Panc1 (cell line): ENCODE measurements at regions not wholly inside any gene's neighbourhood (a gene's known extent, or its start where the extent isn't known, plus 50 kb on each side); places are given as distances from the start of the nearest gene placed in this dataset.

Experiments used
- ATAC-seq: fragments of 200-7000 bp; cut with Tn5 transposase; 2 replicates; pipeline ENCODE4 v1.9.1; 2020; ENCODE audit warnings: mild to moderate bottlenecking, moderate library complexity
- BruUV-seq: library from RNA; stranded (reverse); fragments of 400-500 nt; replicated peaks from 2 replicates; lab custom pipeline; 2021; lab: Mats Ljungman, UMichigan
- CTCF ChIA-PET: fragments of 300-600 bp; sonication (Branson Sonifier 250); formaldehyde crosslinking; loops from one replicate; lab custom pipeline; 2022; ENCODE audit warnings: antibody characterized with exemption; lab: Charles Lee
- POLR2A ChIA-PET: fragments of 300-600 bp; sonication (Branson Sonifier 250); formaldehyde crosslinking; loops from one replicate; lab custom pipeline; 2022; ENCODE audit warnings: antibody characterized with exemption; lab: Charles Lee
- DNase-seq: peaks from one replicate; pipeline ENCODE4 v3.0.0-alpha.2; 2010; ENCODE audit warnings: low read depth, low spot score
- H3K27ac ChIP-seq: 2 replicates; pipeline ENCODE4 v1.5.1; 2011; ENCODE audit warnings: mild to moderate bottlenecking, low read length, inconsistent platforms
- H3K27me3 ChIP-seq: fragments of 200-500 bp; sonication (Bioruptor generic); 2 replicates; pipeline ENCODE4 v1.6.0; 2014; ENCODE audit warnings: low read length, inconsistent platforms; ENCODE audit not compliant: control insufficient read depth, insufficient read depth
- H3K36me3 ChIP-seq: fragments of 200-500 bp; sonication (Bioruptor generic); 2 replicates; pipeline ENCODE4 v1.5.1; 2014; ENCODE audit warnings: inconsistent platforms, mild to moderate bottlenecking, low read length, moderate library complexity; ENCODE audit not compliant: control insufficient read depth, insufficient read depth
- H3K4me1 ChIP-seq: 2 replicates; pipeline ENCODE4 v1.5.1; 2011; ENCODE audit warnings: inconsistent platforms, mild to moderate bottlenecking, low read length, moderate library complexity; ENCODE audit not compliant: control insufficient read depth, insufficient read depth
- H3K4me3 ChIP-seq, 2 experiments: 2 replicates each; pipeline ENCODE4 v1.5.1; 2011 to 2012; ENCODE audit warnings: low read depth in 2 of 2, low read length in 2 of 2, mild to moderate bottlenecking in 2 of 2, inconsistent platforms in 1 of 2, moderate library complexity in 1 of 2
- H3K9me3 ChIP-seq: fragments of 200-500 bp; sonication (Bioruptor generic); 2 replicates; pipeline ENCODE4 v1.5.1; 2014; ENCODE audit warnings: low read depth, mild to moderate bottlenecking, inconsistent platforms, low read length, moderate library complexity; ENCODE audit not compliant: control insufficient read depth, insufficient read depth
- POLR2AphosphoS5 ChIP-seq: IDR thresholded peaks from 2 replicates; pipeline ENCODE4 v1.6.1; 2012; ENCODE audit warnings: mild to moderate bottlenecking, low read depth, low read length, moderate library complexity
- SIN3A ChIP-seq: IDR thresholded peaks from 2 replicates; pipeline ENCODE4 v1.6.1; 2012; ENCODE audit warnings: low read depth, mild to moderate bottlenecking, low read length, moderate library complexity, borderline replicate concordance; ENCODE audit not compliant: insufficient read depth
- TCF7L2 ChIP-seq: IDR thresholded peaks from 2 replicates; pipeline ENCODE4 v1.6.1; 2011; ENCODE audit warnings: mild to moderate bottlenecking, low read depth, low read length, inconsistent platforms
- in situ Hi-C: cut with HindIII; loops from 2 replicates; pipeline ENCODE4 v1.10.0; 2016; ENCODE audit warnings: low sequenced_read_pairs, low pct_unique_long_range_greater_than_20kb
- intact Hi-C: fragments of 100-400 bp; cut with micrococcal nuclease; formaldehyde crosslinking; loops from one replicate; pipeline ENCODE4 v1.10.0; 2022; ENCODE audit not compliant: unreplicated experiment
- TF ChIP-seq, protein P1 (sequence below): fragments of 450-650 bp; IDR thresholded peaks from 2 replicates; pipeline ENCODE4 v1.5.1; 2017; ENCODE audit warnings: mild to moderate bottlenecking
- TF ChIP-seq, protein P2 (sequence below), 2 experiments: IDR thresholded peaks; 2 replicates each; pipeline ENCODE4 v1.6.1; 2011 to 2012; ENCODE audit warnings: low read depth in 2 of 2, control low read depth in 1 of 2, low read length in 1 of 2, mild to moderate bottlenecking in 1 of 2, moderate library complexity in 1 of 2; ENCODE audit not compliant: insufficient read depth in 1 of 2

DNA sequence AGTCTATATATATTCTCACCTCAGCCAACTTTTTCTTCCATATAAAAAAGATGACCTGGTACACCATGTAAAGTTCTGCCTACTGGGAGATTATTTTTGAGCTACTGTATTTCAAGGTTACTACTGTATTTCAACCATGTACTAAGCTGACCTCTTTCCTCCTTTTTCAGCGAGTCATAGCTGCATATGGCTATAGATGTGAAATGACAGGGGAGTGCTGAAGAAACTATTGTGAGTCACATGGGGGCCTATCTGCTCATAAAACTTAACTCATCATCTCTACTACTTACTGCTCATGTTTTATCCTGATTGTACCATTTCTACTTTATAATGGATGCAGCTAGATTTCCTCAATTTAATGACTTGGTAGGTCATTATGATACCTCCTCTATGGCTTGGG is 571.4 kb upstream of the ATP2B1 start:
- Histone ChIP-seq H3K4me1 (no peaks in the 10 kb centered on the region), H3K36me3 (no peaks in the 10 kb centered on the region), H3K27ac (no peak overlapping the region), H3K27me3 (no peaks in the 10 kb centered on the region), H3K4me3 (no peak overlapping the region), H3K9me3 (no peaks in the 10 kb centered on the region)
- TF ChIP-seq TCF7L2 (no peak), POLR2AphosphoS5 (no peak), SIN3A (no peak)
- TF ChIP-seq, protein P1, sequence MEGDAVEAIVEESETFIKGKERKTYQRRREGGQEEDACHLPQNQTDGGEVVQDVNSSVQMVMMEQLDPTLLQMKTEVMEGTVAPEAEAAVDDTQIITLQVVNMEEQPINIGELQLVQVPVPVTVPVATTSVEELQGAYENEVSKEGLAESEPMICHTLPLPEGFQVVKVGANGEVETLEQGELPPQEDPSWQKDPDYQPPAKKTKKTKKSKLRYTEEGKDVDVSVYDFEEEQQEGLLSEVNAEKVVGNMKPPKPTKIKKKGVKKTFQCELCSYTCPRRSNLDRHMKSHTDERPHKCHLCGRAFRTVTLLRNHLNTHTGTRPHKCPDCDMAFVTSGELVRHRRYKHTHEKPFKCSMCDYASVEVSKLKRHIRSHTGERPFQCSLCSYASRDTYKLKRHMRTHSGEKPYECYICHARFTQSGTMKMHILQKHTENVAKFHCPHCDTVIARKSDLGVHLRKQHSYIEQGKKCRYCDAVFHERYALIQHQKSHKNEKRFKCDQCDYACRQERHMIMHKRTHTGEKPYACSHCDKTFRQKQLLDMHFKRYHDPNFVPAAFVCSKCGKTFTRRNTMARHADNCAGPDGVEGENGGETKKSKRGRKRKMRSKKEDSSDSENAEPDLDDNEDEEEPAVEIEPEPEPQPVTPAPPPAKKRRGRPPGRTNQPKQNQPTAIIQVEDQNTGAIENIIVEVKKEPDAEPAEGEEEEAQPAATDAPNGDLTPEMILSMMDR: no peak
- TF ChIP-seq, protein P2, sequence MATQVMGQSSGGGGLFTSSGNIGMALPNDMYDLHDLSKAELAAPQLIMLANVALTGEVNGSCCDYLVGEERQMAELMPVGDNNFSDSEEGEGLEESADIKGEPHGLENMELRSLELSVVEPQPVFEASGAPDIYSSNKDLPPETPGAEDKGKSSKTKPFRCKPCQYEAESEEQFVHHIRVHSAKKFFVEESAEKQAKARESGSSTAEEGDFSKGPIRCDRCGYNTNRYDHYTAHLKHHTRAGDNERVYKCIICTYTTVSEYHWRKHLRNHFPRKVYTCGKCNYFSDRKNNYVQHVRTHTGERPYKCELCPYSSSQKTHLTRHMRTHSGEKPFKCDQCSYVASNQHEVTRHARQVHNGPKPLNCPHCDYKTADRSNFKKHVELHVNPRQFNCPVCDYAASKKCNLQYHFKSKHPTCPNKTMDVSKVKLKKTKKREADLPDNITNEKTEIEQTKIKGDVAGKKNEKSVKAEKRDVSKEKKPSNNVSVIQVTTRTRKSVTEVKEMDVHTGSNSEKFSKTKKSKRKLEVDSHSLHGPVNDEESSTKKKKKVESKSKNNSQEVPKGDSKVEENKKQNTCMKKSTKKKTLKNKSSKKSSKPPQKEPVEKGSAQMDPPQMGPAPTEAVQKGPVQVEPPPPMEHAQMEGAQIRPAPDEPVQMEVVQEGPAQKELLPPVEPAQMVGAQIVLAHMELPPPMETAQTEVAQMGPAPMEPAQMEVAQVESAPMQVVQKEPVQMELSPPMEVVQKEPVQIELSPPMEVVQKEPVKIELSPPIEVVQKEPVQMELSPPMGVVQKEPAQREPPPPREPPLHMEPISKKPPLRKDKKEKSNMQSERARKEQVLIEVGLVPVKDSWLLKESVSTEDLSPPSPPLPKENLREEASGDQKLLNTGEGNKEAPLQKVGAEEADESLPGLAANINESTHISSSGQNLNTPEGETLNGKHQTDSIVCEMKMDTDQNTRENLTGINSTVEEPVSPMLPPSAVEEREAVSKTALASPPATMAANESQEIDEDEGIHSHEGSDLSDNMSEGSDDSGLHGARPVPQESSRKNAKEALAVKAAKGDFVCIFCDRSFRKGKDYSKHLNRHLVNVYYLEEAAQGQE (IDR thresholded peaks at IDR 0.05; ENCODE audit: insufficient read depth in 1 of 2, low read depth in 2 of 2, low read length in 1 of 2): no peak
- ChIA-PET CTCF (no interaction called here), POLR2A (no interaction called here)
- in situ Hi-C loops (no loop called here), intact Hi-C loops (no loop called here)
- ATAC-seq: no peak
- DNase-seq: no peak
- no TSS peak for BruUV-seq

DNA sequence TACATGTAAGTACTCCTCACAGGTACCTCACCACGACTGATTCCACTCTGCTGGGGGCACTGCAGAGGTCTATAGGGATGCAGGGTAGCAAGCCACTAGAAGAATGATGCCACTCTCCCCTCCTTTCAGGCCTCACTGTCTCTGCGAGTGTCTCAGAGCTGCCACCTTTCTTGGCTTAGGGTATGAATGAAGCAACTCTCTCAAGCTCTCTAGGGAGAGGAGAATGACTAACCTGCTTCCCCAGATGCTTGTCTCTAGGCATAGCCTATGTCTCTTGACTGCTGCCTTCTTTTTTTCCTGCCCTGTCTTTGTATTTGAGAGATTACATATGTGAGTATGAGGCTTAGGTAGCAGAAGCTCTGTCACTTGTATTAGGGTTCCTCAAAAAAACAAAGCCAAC is 566.5 kb upstream of the ATP2B1 start:
- no peak for ATAC-seq
- Histone ChIP-seq H3K36me3 (no peaks in the 10 kb centered on the region), H3K27me3 (no peaks in the 10 kb centered on the region), H3K27ac (no peak overlapping the region), H3K9me3 (no peaks in the 10 kb centered on the region), H3K4me1 (no peaks in the 10 kb centered on the region), H3K4me3 (no peak overlapping the region)
- in situ Hi-C loops (no loop called here), intact Hi-C loops (no loop called here)
- no TSS peak for BruUV-seq
- TF ChIP-seq POLR2AphosphoS5: no peak
- no peak for TF ChIP-seq TCF7L2
- CTCF ChIA-PET: interaction anchor here (0.6 kb wide), 1 partner anchor 265 kb away, joined by 3 read pairs; no protein-coding TSS in a partner anchor
- no peak for DNase-seq
- POLR2A ChIA-PET: no interaction called here

DNA sequence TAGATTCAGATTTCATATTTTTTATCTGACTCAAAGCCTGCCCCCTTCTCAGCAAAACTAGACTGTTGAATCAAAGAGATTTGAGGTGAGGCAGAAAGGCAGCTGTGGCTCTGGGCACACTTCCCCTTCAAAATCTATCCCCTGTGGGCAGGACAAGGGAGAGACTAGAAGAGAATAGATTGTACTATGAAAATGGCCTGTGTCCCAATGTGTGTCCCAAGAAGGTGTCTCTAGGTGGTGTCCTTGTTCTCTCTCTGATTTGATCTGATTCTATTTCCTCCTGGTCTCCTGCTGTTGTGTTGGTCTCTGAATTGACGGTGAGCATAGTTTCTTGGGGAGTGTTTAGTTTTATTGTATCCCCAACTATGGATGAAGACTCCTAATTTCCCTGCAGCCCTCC is 565.8 kb upstream of the ATP2B1 start:
- TF ChIP-seq, protein P2 (IDR thresholded peaks at IDR 0.05; ENCODE audit: insufficient read depth in 1 of 2, low read depth in 2 of 2, low read length in 1 of 2): no peak
- TF ChIP-seq SIN3A (no peak), TCF7L2 (no peak), POLR2AphosphoS5 (no peak)
- TF ChIP-seq, protein P1: peak; percentile 14; the same call in 1 of the 2 replicates
- intact Hi-C loops: no loop called here
- no peak for DNase-seq
- no peaks in the 10 kb centered on the region for H3K36me3 ChIP-seq
- no peaks in the 10 kb centered on the region for H3K4me1 ChIP-seq
- no peaks in the 10 kb centered on the region for H3K9me3 ChIP-seq
- ATAC-seq: no peak
- ChIA-PET POLR2A (no interaction called here), CTCF (interaction anchor here (0.6 kb wide), 1 partner anchor 265 kb away, joined by 3 read pairs; no protein-coding TSS in a partner anchor)
- H3K27me3 ChIP-seq: no peaks in the 10 kb centered on the region
- H3K4me3 ChIP-seq: no peak overlapping the region
- BruUV-seq: no TSS peak
- no peak overlapping the region for H3K27ac ChIP-seq
- in situ Hi-C loops: no loop called here
